Esophagus muscularis mucosa (tissue), 3 donors: ENCODE measurements at regions not wholly inside any gene's neighbourhood (a gene's known extent, or its start where the extent isn't known, plus 50 kb on each side); places are given as distances from the start of the nearest gene placed in this dataset.

Experiments used
- EP300 ChIP-seq: sonication (generic); formaldehyde crosslinking; IDR thresholded peaks from one replicate; pipeline ENCODE4 v1.6.1; 2017; ENCODE audit warnings: antibody characterized with exemption
- TF ChIP-seq, protein P1 (sequence below), 3 experiments: fragments of 200-600 bp in 2 of 3; fragments of 450-650 bp in 1 of 3; sonication (generic) in 2 of 3; IDR thresholded peaks; one replicate each; pipeline ENCODE4 v1.5.1; 2017 to 2019; ENCODE audit warnings: antibody characterized with exemption in 3 of 3, mild to moderate bottlenecking in 2 of 3, moderate library complexity in 1 of 3

DNA sequence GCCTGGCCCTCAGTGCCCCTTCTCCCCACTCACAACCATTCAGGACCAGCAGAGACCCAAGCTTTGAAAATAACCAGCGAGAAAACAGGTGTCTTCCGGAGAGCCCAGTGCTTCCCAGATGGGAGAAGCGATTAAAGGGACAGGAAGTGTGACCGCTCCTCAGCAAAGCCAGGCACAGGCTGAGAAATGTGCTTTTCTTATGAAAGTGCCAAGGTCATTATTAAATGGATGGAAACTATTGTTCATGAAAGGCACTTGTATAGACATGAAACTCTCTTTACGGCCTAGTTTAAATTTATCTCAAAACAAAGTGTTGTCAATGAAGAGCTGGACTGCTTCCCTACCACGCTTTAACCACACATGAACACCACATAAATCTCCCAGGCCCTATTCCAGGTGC, 210.4 kb downstream of the SPTSSA start:
- no peak for TF ChIP-seq EP300
- TF ChIP-seq, protein P1, sequence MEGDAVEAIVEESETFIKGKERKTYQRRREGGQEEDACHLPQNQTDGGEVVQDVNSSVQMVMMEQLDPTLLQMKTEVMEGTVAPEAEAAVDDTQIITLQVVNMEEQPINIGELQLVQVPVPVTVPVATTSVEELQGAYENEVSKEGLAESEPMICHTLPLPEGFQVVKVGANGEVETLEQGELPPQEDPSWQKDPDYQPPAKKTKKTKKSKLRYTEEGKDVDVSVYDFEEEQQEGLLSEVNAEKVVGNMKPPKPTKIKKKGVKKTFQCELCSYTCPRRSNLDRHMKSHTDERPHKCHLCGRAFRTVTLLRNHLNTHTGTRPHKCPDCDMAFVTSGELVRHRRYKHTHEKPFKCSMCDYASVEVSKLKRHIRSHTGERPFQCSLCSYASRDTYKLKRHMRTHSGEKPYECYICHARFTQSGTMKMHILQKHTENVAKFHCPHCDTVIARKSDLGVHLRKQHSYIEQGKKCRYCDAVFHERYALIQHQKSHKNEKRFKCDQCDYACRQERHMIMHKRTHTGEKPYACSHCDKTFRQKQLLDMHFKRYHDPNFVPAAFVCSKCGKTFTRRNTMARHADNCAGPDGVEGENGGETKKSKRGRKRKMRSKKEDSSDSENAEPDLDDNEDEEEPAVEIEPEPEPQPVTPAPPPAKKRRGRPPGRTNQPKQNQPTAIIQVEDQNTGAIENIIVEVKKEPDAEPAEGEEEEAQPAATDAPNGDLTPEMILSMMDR (IDR thresholded peaks at IDR 0.05): no peak
